ENCODE measurements at regions not wholly inside any gene's neighbourhood (a gene's known extent, or its start where the extent isn't known, plus 50 kb on each side); places are given as distances from the start of the nearest gene placed in this dataset.

GRCh38 chr1:229886636-229887035, 180.4 kb upstream of the GALNT2 start:
- Histone ChIP-seq H3K9me3 (no peaks in the 10 kb centered on the region), H3K4me1 (ENCODE audit: control insufficient read depth in 1 of 2, insufficient read depth in 1 of 2, low read depth in 1 of 2, low read length in 1 of 2) (no peaks in the 10 kb centered on the region), H3K4me3 (ENCODE audit: low read depth in 1 of 2, low read length in 1 of 2) (no peak overlapping the region)

GRCh38 chr1:229887043-229887822, 179.8 kb upstream of the GALNT2 start:
- no peaks in the 10 kb centered on the region for H3K9me3 ChIP-seq

More at GRCh38 chr1:229886636-229887035, 180.4 kb upstream of the GALNT2 start:
- H3K27me3 ChIP-seq = no peaks in the 10 kb centered on the region
- no peak overlapping the region for H3K27ac ChIP-seq
- TF ChIP-seq CTCF (IDR thresholded peaks at IDR 0.05) = no peak
- no peaks in the 10 kb centered on the region for H3K36me3 ChIP-seq

GRCh38 chr1:229888157-229888556, 178.9 kb upstream of the GALNT2 start:
- no peak overlapping the region for H3K27ac ChIP-seq
- no peak overlapping the region for H3K4me3 ChIP-seq (ENCODE audit: low read depth in 1 of 2, low read length in 1 of 2)
- H3K27me3 ChIP-seq = peaks cover 5% of the 10 kb centered on the region
- H3K36me3 ChIP-seq = no peaks in the 10 kb centered on the region
- H3K4me1 ChIP-seq (ENCODE audit: control insufficient read depth in 1 of 2, insufficient read depth in 1 of 2, low read depth in 1 of 2, low read length in 1 of 2) = no peaks in the 10 kb centered on the region
- H3K9me3 ChIP-seq = no peaks in the 10 kb centered on the region
- no peak for TF ChIP-seq CTCF (IDR thresholded peaks at IDR 0.05)

More at GRCh38 chr1:229887043-229887822, 179.8 kb upstream of the GALNT2 start:
- Histone ChIP-seq H3K4me1 (ENCODE audit: control insufficient read depth in 1 of 2, insufficient read depth in 1 of 2, low read depth in 1 of 2, low read length in 1 of 2) (no peaks in the 10 kb centered on the region), H3K4me3 (ENCODE audit: low read depth in 1 of 2, low read length in 1 of 2) (no peak overlapping the region), H3K27me3 (no peaks in the 10 kb centered on the region), H3K27ac (no peak overlapping the region), H3K36me3 (no peaks in the 10 kb centered on the region)
- no peak for TF ChIP-seq CTCF (IDR thresholded peaks at IDR 0.05)

- H3K27ac ChIP-seq = no peak overlapping the region
- peaks cover 9% of the 10 kb centered on the region for H3K27me3 ChIP-seq
- no peak overlapping the region for H3K4me3 ChIP-seq (ENCODE audit: low read depth in 1 of 2, low read length in 1 of 2)
- H3K36me3 ChIP-seq = no peaks in the 10 kb centered on the region
- no peak for TF ChIP-seq CTCF (IDR thresholded peaks at IDR 0.05)
- no peaks in the 10 kb centered on the region for H3K4me1 ChIP-seq (ENCODE audit: control insufficient read depth in 1 of 2, insufficient read depth in 1 of 2, low read depth in 1 of 2, low read length in 1 of 2)
- H3K9me3 ChIP-seq = no peaks in the 10 kb centered on the region
These were observed 178.5 kb upstream of the GALNT2 start for GRCh38 chr1:229888561-229889001.

- H3K36me3 ChIP-seq = no peaks in the 10 kb centered on the region
- no peak overlapping the region for H3K4me3 ChIP-seq (ENCODE audit: low read depth in 1 of 2, low read length in 1 of 2)
- TF ChIP-seq CTCF (IDR thresholded peaks at IDR 0.05) = no peak
These were observed 178.0 kb upstream of the GALNT2 start for GRCh38 chr1:229889031-229889517.

More at GRCh38 chr1:229889031-229889517, 178.0 kb upstream of the GALNT2 start:
- H3K27me3 ChIP-seq = peaks cover 14% of the 10 kb centered on the region
- no peak overlapping the region for H3K27ac ChIP-seq
- H3K4me1 ChIP-seq (ENCODE audit: control insufficient read depth in 1 of 2, insufficient read depth in 1 of 2, low read depth in 1 of 2, low read length in 1 of 2) = no peaks in the 10 kb centered on the region
- H3K9me3 ChIP-seq = no peaks in the 10 kb centered on the region
